WTC11 (cell line): ENCODE measurements at regions not wholly inside any gene's neighbourhood (a gene's known extent, or its start where the extent isn't known, plus 50 kb on each side); places are given as distances from the start of the nearest gene placed in this dataset.

Experiments used
- ATF6 ChIP-seq: sonication (generic); formaldehyde crosslinking; IDR thresholded peaks from 2 replicates; pipeline ENCODE4 v1.8.1; 2023; ENCODE audit warnings: mild to moderate bottlenecking, missing genetic modification reagents
- CTCF ChIP-seq: fragments of 200-600 bp; IDR thresholded peaks from 2 replicates; pipeline ENCODE4 v1.8.0; 2022; ENCODE audit warnings: antibody characterized with exemption

- TF ChIP-seq CTCF (no peak), ATF6 (CRISPR knock-in tag) (no peak)
Observed at GRCh38 chr6:141403103-141403502, 729.6 kb upstream of the GJE1 start.
